Activated CD8-positive, alpha-beta T cell treated with anti-CD3 and anti-CD28 coated beads, Interleukin-2, amount 10 ng/mL, durations not matched to agents 7 days and 5 days (primary cell): ENCODE measurements at regions not wholly inside any gene's neighbourhood (a gene's known extent, or its start where the extent isn't known, plus 50 kb on each side); places are given as distances from the start of the nearest gene placed in this dataset.
"Not testable (repeated sequence)": the region's sequence is repeated elsewhere in the genome, so short reads cannot be mapped to it uniquely, and the experiment has no call there.

Source experiments
- ATAC-seq: fragments of 150-1000 bp; cut with Tn5 transposase; one replicate; pipeline ENCODE4 v1.10.0; 2021; ENCODE audit warnings: moderate library complexity
- CTCF ChIA-PET: fragments of 350-600 bp; sonication (Branson Sonifier 250); formaldehyde crosslinking; loops from one replicate; lab custom pipeline; 2021; ENCODE audit warnings: antibody characterized with exemption; lab: Charles Lee
- POLR2A ChIA-PET: fragments of 350-600 bp; sonication (Branson Sonifier 250); formaldehyde crosslinking; loops from one replicate; lab custom pipeline; 2021; ENCODE audit warnings: antibody characterized with exemption; lab: Charles Lee
- DNase-seq: peaks from one replicate; pipeline ENCODE4 v3.0.0-alpha.2; 2020
- H3K27ac Mint-ChIP-seq: one replicate; pipeline ENCODE4 v1.8.0; 2021; ENCODE audit warnings: mild to moderate bottlenecking, mixed read lengths
- H3K27me3 Mint-ChIP-seq: one replicate; pipeline ENCODE4 v1.8.0; 2021; ENCODE audit warnings: low read depth, mixed read lengths
- H3K36me3 Mint-ChIP-seq: one replicate; pipeline ENCODE4 v1.8.0; 2021; ENCODE audit warnings: low read depth, mixed read lengths
- H3K4me1 Mint-ChIP-seq: one replicate; pipeline ENCODE4 v1.8.0; 2021; ENCODE audit warnings: low read depth, mixed read lengths
- H3K4me3 Mint-ChIP-seq: one replicate; pipeline ENCODE4 v1.8.0; 2021; ENCODE audit warnings: mild to moderate bottlenecking, mixed read lengths
- H3K9me3 Mint-ChIP-seq: one replicate; pipeline ENCODE4 v1.8.0; 2022; ENCODE audit warnings: mixed read lengths; ENCODE audit not compliant: insufficient read depth

DNA sequence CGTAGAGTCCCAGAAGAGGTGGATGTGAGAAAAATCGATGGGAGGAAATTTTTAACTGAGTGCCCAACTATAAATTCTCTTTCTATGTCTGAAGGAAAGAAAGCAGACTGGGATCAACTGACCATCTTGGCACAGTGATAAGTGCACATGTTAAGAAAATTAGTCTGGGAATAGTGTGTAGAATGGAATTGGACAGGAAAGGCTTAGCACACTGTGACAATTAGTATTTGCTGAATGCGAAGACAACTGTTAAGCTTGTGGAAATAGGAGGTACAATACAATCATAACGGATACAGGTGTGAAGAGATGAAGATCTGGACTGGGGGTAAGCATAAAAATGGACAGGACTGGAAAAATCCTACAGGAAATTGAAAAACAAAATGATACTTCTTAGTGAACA, 114.3 kb downstream of the FAM50B start:
- no peak for ATAC-seq
- CTCF ChIA-PET: interaction anchor here (1.5 kb wide), 1 partner anchor 15 kb away, joined by 4 read pairs; no protein-coding TSS in a partner anchor
- no peaks in the 10 kb centered on the region for H3K27me3 Mint-ChIP-seq

DNA sequence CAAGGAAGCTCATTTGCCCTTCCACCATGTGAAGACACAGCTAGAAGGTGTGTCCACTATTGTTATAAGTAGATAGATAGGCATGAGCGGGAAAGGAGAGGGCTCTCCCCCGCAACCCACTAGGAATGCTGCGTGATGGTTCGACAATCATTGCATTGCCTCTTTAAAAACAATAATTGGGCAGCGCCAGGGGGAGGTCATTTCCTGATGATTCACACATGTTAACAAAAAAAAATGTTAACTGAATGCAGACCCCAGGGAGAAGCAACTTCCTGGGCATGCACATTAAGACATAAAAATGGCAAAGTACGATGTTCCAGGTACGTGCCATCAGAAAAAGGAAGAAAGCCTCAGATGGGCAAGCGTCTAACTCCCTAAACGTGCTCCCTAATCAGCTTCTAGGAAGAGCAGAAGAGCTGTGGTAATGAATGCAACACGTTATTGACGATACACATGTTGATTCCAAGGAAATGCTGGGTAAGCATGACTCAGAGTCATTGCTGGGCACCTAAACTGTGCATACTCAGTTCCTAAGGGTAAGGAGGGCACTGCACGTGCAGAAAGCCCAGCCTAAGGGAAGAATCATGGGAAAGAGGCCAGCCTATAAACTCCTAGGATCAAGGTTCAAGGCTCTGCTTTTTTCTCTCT, 113.7 kb downstream of the FAM217A start:
- H3K4me3 Mint-ChIP-seq: no peak overlapping the region
- no peaks in the 10 kb centered on the region for H3K36me3 Mint-ChIP-seq
- no peak overlapping the region for H3K27ac Mint-ChIP-seq
- H3K9me3 Mint-ChIP-seq: no peaks in the 10 kb centered on the region
- ATAC-seq (no peak), DNase-seq (no peak)
- H3K4me1 Mint-ChIP-seq: no peaks in the 10 kb centered on the region
- no peaks in the 10 kb centered on the region for H3K27me3 Mint-ChIP-seq
- POLR2A ChIA-PET: no interaction called here
- CTCF ChIA-PET: interaction anchor here (1.0 to 1.5 kb wide), 2 partner anchors 13 to 116 kb away, joined by 3 to 4 read pairs; partner anchors contain the start of gene FAM50B

More for the DNA sequence above, 114.3 kb downstream of the FAM50B start:
- Mint-ChIP-seq H3K36me3 (no peaks in the 10 kb centered on the region), H3K4me3 (no peak overlapping the region), H3K9me3 (peaks cover 3% of the 10 kb centered on the region), H3K27ac (no peak overlapping the region), H3K4me1 (no peaks in the 10 kb centered on the region)
- POLR2A ChIA-PET: no interaction called here
- DNase-seq: no peak

DNA sequence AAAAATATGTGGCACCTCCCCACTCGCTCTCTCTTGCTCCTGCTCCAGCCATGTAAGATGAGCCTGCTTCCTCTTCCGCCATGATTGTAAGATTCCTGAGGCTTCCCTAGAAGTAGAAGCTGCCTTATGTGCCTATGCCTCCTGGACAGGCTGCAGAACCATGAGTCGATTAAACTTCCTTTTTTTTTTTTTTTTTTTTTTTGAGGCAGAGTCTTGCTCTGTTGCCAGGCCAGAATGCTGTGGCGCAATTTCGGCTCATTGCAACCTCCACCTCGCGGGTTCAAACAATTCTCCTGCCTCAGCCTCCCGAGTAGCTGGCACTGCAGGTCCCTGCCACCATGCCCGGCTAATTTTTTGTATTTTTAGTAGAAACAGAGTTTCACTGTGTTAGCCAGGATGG, 112.5 kb downstream of the FAM217A start:
- no peak overlapping the region for H3K27ac Mint-ChIP-seq
- H3K4me1 Mint-ChIP-seq: no peaks in the 10 kb centered on the region
- no peak for ATAC-seq
- POLR2A ChIA-PET: no interaction called here
- CTCF ChIA-PET: interaction anchor here (4.9 kb wide), 1 partner anchor 12 kb away, joined by 25 read pairs; no protein-coding TSS in a partner anchor
- H3K4me3 Mint-ChIP-seq: no peak overlapping the region
- no peak for DNase-seq
- no peaks in the 10 kb centered on the region for H3K36me3 Mint-ChIP-seq
- no peaks in the 10 kb centered on the region for H3K9me3 Mint-ChIP-seq
- H3K27me3 Mint-ChIP-seq: no peaks in the 10 kb centered on the region

DNA sequence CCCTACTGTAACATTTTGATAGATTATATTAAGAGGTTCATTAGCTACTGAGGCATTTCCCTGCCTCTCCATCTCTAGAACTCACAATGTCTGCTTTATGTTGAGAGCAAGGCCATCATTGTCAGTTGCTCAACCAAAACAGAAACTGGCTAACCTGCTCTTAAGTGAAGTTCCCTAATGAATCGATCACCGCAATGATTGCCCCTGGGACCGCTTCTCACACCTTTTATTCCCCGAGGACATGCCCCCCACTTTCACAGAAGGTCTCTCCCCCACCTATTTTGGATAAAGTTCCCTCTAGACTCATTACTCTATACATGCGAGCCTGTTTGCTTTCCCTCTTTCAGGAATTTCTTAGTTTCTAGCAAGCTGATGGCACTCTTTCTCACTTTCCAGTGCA, 108.8 kb downstream of the FAM217A start:
- no peaks in the 10 kb centered on the region for H3K9me3 Mint-ChIP-seq
- no peak for ATAC-seq
- ChIA-PET CTCF (interaction anchor here (4.9 kb wide), 1 partner anchor 8 kb away, joined by 25 read pairs; no protein-coding TSS in a partner anchor), POLR2A (no interaction called here)
- no peak overlapping the region for H3K4me3 Mint-ChIP-seq
- H3K27ac Mint-ChIP-seq: no peak overlapping the region
- no peak for DNase-seq
- H3K4me1 Mint-ChIP-seq: no peaks in the 10 kb centered on the region
- no peaks in the 10 kb centered on the region for H3K36me3 Mint-ChIP-seq
- peaks cover 8% of the 10 kb centered on the region for H3K27me3 Mint-ChIP-seq

DNA sequence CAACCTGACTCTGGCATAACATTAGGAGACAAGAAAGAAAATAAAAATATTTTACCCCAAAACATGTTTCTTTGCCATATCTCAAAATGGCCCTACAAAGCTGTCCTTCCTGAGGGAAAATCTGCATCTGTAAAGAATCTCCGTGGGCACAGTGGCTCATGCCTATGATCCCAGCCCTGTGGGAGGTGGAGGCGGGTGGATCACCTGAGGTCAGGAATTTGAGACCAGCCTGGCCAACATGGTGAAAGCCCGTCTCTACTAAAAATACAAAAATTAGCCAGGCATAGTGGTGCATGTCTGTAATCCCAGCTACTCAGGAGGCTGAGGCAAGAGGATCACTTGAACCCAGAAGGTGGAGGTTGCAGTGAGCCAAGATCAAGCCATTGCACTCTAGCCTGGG, 105.8 kb downstream of the FAM217A start:
- peaks cover 17% of the 10 kb centered on the region for H3K27me3 Mint-ChIP-seq
- POLR2A ChIA-PET, H3K9me3 Mint-ChIP-seq, DNase-seq, H3K4me1 Mint-ChIP-seq, H3K4me3 Mint-ChIP-seq, CTCF ChIA-PET, H3K36me3 Mint-ChIP-seq, H3K27ac Mint-ChIP-seq, ATAC-seq: not testable (repeated sequence)

DNA sequence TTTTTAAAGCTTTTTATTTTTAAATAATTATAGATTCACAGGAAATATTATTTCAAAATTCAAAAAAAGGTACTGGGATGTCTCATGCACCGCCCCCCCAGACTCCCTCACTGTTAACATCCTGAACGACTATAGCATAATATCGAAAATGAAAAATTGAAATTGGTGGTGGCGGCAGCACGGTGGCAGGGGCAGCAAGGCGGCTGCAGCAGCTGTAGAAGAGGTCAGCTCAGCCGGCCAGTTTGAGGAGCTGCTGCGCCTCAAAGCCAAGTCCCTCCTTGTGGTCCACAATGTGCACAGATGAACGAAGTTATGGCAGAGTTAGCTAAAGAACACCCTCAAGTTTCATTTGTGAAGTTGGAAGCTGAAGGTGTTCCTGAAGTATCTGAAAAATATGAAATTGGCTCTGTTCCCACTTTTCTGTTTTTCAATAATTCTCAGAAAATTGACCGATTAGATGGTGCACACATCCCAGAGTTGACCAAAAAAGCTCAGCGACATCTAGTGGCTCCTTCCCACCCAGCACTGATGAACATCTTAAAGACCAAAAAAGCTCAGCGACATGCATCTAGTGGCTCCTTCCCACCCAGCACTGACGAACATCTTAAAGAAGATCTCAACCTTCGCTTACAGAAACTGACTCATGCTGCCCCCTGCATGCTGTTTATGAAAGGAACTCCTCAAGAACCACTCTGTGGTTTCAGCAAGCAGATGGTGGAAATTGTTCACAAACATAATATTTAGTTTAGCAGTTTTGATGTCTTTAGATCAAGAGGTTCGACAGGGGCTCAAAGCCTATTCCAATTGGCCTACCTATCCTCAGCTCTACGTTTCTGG, 100.8 kb downstream of the FAM217A start:
- Mint-ChIP-seq H3K4me3 (no peak overlapping the region), H3K9me3 (no peaks in the 10 kb centered on the region), H3K27me3 (peaks cover 18% of the 10 kb centered on the region), H3K27ac (no peak overlapping the region), H3K4me1 (peaks cover 7% of the 10 kb centered on the region), H3K36me3 (peaks cover 2% of the 10 kb centered on the region)
- POLR2A ChIA-PET: interaction anchor here (0.7 to 1.1 kb wide), 2 partner anchors 22 to 43 kb away, joined by 3 read pairs; a partner anchor contains a TSS
- CTCF ChIA-PET: interaction anchor here (0.5 to 4.7 kb wide), 43 partner anchors 10 to 698 kb away, joined by 3 to 66 read pairs (median 4); partner anchors contain the start of gene FAM50B
- ATAC-seq (peak; percentile 99), DNase-seq (peak; percentile 68)

DNA sequence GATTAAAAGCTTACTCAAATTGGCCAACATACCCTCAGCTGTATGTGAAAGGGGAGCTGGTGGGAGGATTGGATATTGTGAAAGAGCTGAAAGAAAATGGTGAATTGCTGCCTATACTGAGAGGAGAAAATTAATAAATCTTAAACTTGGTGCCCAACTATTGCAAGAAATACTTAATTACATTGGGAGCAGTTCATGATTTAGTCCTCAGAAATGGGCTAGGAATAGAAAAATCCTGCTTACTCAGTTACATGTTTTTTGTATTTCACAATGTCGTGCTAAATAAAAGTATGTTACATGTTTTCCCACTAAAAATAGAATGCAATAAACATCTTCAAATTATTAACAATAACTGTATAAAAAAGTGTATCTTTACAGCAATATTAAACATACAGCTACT, 100.0 kb downstream of the FAM217A start:
- peaks cover 18% of the 10 kb centered on the region for H3K27me3 Mint-ChIP-seq
- ATAC-seq, POLR2A ChIA-PET, DNase-seq, H3K4me1 Mint-ChIP-seq, H3K36me3 Mint-ChIP-seq, H3K4me3 Mint-ChIP-seq, H3K9me3 Mint-ChIP-seq, H3K27ac Mint-ChIP-seq: not testable (repeated sequence)
- CTCF ChIA-PET: interaction anchor here (0.8 to 4.7 kb wide), 21 partner anchors 10 to 699 kb away, joined by 3 to 66 read pairs (median 8); partner anchors contain the start of gene FAM50B

DNA sequence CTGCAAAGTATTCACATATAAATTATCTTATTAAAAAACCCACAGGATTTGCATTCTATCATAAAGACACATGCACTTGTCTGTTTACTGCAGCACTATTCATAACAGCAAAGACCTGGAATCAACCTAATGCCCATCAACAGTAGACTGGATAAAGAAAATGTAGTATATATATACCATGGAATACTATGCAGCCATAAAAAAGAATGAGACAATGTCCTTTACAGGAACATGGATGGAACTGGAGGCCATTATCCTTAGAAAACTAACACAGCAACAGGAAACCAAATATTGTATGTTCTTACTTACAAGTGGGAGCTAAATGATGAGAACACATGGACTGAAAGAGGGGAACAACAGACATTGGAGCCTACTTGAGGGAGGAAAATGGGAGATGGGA, 97.0 kb downstream of the FAM217A start:
- Mint-ChIP-seq H3K4me1 (peaks cover 7% of the 10 kb centered on the region), H3K36me3 (peaks cover 2% of the 10 kb centered on the region), H3K27ac (no peak overlapping the region), H3K9me3 (no peaks in the 10 kb centered on the region), H3K4me3 (no peak overlapping the region), H3K27me3 (peaks cover 7% of the 10 kb centered on the region)
- DNase-seq (no peak), ATAC-seq (no peak)
- ChIA-PET POLR2A (no interaction called here), CTCF (interaction anchor here (1.3 kb wide), 1 partner anchor 9 kb away, joined by 6 read pairs; no protein-coding TSS in a partner anchor)

DNA sequence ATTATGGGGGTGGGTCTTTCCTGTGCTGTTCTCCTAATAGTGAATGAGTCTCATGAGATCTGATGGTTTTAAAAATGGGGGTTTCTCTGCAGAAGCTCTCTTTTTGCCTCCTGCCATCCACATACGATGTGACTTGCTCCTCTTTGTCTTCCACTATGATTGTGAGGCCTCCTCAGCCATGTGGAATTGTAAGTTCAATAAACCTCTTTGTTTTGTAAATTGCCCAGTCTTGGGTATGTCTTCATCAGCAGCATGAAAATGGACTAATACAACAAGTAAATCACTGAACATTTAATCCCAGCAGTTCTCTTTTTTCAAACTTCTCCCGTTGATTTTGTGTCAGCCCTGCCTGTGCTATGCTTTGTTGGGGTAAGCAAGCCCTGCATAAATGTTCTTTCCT, 95.2 kb downstream of the FAM217A start:
- CTCF ChIA-PET: interaction anchor here (0.6 to 0.9 kb wide), 2 partner anchors 235 to 783 kb away, joined by 3 read pairs; no protein-coding TSS in a partner anchor
- Mint-ChIP-seq H3K27me3 (peaks cover 4% of the 10 kb centered on the region), H3K27ac (no peak overlapping the region), H3K4me1 (peaks cover 5% of the 10 kb centered on the region), H3K4me3 (no peak overlapping the region), H3K36me3 (peaks cover 2% of the 10 kb centered on the region), H3K9me3 (no peaks in the 10 kb centered on the region)
- ATAC-seq: no peak
- DNase-seq: no peak
- POLR2A ChIA-PET: no interaction called here

DNA sequence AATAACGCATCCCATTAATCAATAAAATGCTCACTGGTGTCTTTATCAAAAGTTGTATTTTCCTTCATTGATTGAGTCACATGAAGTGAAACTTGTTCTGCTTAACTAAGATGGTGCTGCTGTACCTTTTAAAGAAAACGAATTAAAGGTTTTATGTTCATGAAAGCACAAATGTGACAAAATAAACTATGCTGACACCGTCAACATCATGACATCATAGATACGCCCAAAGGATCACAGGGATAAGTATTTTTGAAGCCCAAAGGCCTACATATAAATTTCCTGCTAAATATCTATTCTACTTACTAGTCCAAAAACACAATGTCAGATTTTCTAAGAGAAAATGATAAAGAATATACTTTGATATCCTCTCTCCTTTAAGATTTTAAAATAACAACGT, 94.4 kb downstream of the FAM217A start:
- peaks cover 2% of the 10 kb centered on the region for H3K36me3 Mint-ChIP-seq
- POLR2A ChIA-PET: no interaction called here
- no peak overlapping the region for H3K4me3 Mint-ChIP-seq
- CTCF ChIA-PET: no interaction called here
- DNase-seq: no peak
- no peaks in the 10 kb centered on the region for H3K9me3 Mint-ChIP-seq
- peaks cover under 1% of the 10 kb centered on the region for H3K27me3 Mint-ChIP-seq
- H3K27ac Mint-ChIP-seq: no peak overlapping the region
- no peak for ATAC-seq
- H3K4me1 Mint-ChIP-seq: peaks cover 4% of the 10 kb centered on the region

DNA sequence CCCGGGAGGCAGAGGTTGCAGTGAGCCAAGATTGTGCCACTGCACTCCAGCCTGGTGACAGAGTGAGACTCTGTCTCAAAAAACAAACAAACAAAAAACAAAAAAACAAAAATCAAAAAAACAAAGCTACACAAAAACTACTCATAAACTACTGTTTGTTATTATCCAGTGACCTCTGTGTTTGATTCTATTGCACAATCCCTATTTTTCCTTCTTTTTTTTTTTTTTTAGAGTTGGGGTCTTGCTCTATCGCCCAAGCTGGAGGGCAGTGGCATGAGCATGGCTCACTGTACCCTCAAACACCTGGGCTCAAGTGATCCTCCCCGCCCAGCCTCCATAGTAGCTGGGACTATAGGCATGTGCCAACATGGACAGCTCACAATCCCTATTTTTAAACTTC, 92.7 kb downstream of the FAM217A start:
- Mint-ChIP-seq H3K4me1 (peaks cover 10% of the 10 kb centered on the region), H3K27ac (no peak overlapping the region), H3K27me3 (no peaks in the 10 kb centered on the region), H3K4me3 (no peak overlapping the region), H3K36me3 (peaks cover 2% of the 10 kb centered on the region), H3K9me3 (no peaks in the 10 kb centered on the region)
- DNase-seq (no peak), ATAC-seq (no peak)
- ChIA-PET POLR2A (interaction anchor here (0.6 to 1.4 kb wide), 2 partner anchors 11 to 257 kb away, joined by 3 read pairs; no protein-coding TSS in a partner anchor), CTCF (interaction anchor here (1.0 to 5.7 kb wide), 4 partner anchors 8 to 255 kb away, joined by 3 to 55 read pairs (median 6); no protein-coding TSS in a partner anchor)
